ENCODE measurements at regions not wholly inside any gene's neighbourhood (a gene's known extent, or its start where the extent isn't known, plus 50 kb on each side); places are given as distances from the start of the nearest gene placed in this dataset.

- no peak overlapping the region for H3K4me3 Mint-ChIP-seq (ENCODE audit: low read depth)
- DNase-seq (ENCODE audit: low spot score, unreplicated experiment), result no peak
- H3K4me1 Mint-ChIP-seq (ENCODE audit: low read depth), result no peaks in the 10 kb centered on the region
- peaks cover 7% of the 10 kb centered on the region for H3K27me3 Mint-ChIP-seq
- no peak overlapping the region for H3K27ac Mint-ChIP-seq
- H3K36me3 Mint-ChIP-seq (ENCODE audit: insufficient read depth), result no peaks in the 10 kb centered on the region
- no peak for TF ChIP-seq CTCF (IDR thresholded peaks at IDR 0.05; ENCODE audit: unreplicated experiment)
- H3K9me3 Mint-ChIP-seq (ENCODE audit: low read depth), result no peaks in the 10 kb centered on the region
Observed at GRCh38 chr1:221871056-221871455, 129.2 kb upstream of the DUSP10 start.

- no peak for DNase-seq (ENCODE audit: low spot score, unreplicated experiment)
- Mint-ChIP-seq H3K36me3 (ENCODE audit: insufficient read depth) (no peaks in the 10 kb centered on the region), H3K27me3 (peaks cover 7% of the 10 kb centered on the region), H3K27ac (no peak overlapping the region), H3K4me3 (ENCODE audit: low read depth) (no peak overlapping the region), H3K4me1 (ENCODE audit: low read depth) (no peaks in the 10 kb centered on the region), H3K9me3 (ENCODE audit: low read depth) (no peaks in the 10 kb centered on the region)
- TF ChIP-seq CTCF (IDR thresholded peaks at IDR 0.05; ENCODE audit: unreplicated experiment), result no peak
Observed at GRCh38 chr1:221869779-221870178, 127.9 kb upstream of the DUSP10 start.

- no peak for TF ChIP-seq CTCF (IDR thresholded peaks at IDR 0.05; ENCODE audit: unreplicated experiment)
Observed at GRCh38 chr1:221868593-221869303, 126.9 kb upstream of the DUSP10 start.

GRCh38 chr1:221867003-221867402 is 125.1 kb upstream of the DUSP10 start:
- Mint-ChIP-seq H3K4me3 (ENCODE audit: low read depth) (no peak overlapping the region), H3K9me3 (ENCODE audit: low read depth) (no peaks in the 10 kb centered on the region), H3K36me3 (ENCODE audit: insufficient read depth) (no peaks in the 10 kb centered on the region), H3K27me3 (peaks cover 7% of the 10 kb centered on the region), H3K27ac (no peak overlapping the region), H3K4me1 (ENCODE audit: low read depth) (no peaks in the 10 kb centered on the region)
- no peak for DNase-seq (ENCODE audit: low spot score, unreplicated experiment)
- no peak for TF ChIP-seq CTCF (IDR thresholded peaks at IDR 0.05; ENCODE audit: unreplicated experiment)

More at GRCh38 chr1:221868593-221869303, 126.9 kb upstream of the DUSP10 start:
- no peaks in the 10 kb centered on the region for H3K36me3 Mint-ChIP-seq (ENCODE audit: insufficient read depth)
- H3K27ac Mint-ChIP-seq, result no peak overlapping the region
- H3K4me1 Mint-ChIP-seq (ENCODE audit: low read depth), result no peaks in the 10 kb centered on the region
- DNase-seq (ENCODE audit: low spot score, unreplicated experiment), result no peak
- no peaks in the 10 kb centered on the region for H3K9me3 Mint-ChIP-seq (ENCODE audit: low read depth)
- H3K27me3 Mint-ChIP-seq, result peaks cover 7% of the 10 kb centered on the region
- H3K4me3 Mint-ChIP-seq (ENCODE audit: low read depth), result no peak overlapping the region

GRCh38 chr1:221865808-221866207 is 123.9 kb upstream of the DUSP10 start:
- DNase-seq (ENCODE audit: low spot score, unreplicated experiment), result no peak
- Mint-ChIP-seq H3K4me1 (ENCODE audit: low read depth) (no peaks in the 10 kb centered on the region), H3K9me3 (ENCODE audit: low read depth) (no peaks in the 10 kb centered on the region), H3K27ac (no peak overlapping the region), H3K4me3 (ENCODE audit: low read depth) (no peak overlapping the region), H3K27me3 (peaks cover 7% of the 10 kb centered on the region), H3K36me3 (ENCODE audit: insufficient read depth) (no peaks in the 10 kb centered on the region)
- TF ChIP-seq CTCF (IDR thresholded peaks at IDR 0.05; ENCODE audit: unreplicated experiment), result no peak
